Stimulated activated CD4-positive, alpha-beta T cell treated with anti-CD3 and anti-CD28 coated beads, Interleukin-15, amount 100 ng/mL, for 1 hour (primary cell): ENCODE measurements at regions not wholly inside any gene's neighbourhood (a gene's known extent, or its start where the extent isn't known, plus 50 kb on each side); places are given as distances from the start of the nearest gene placed in this dataset.

ENCODE experiments used
- DNase-seq, 2 donors: peaks; one replicate each; pipeline ENCODE4 v3.0.0-alpha.2; 2020; ENCODE audit warnings: low read depth in 1 of 2, low spot score in 1 of 2

GRCh38 chr2:105573490-105573889 lies 171.2 kb upstream of the NCK2 start:
- DNase-seq = no peak

GRCh38 chr2:105571445-105571987 lies 172.7 kb upstream of the FHL2 start:
- DNase-seq = no peak

GRCh38 chr2:105570757-105571156 lies 171.9 kb upstream of the FHL2 start:
- no peak for DNase-seq

GRCh38 chr2:105570326-105570725 lies 171.5 kb upstream of the FHL2 start:
- no peak for DNase-seq

- DNase-seq = no peak
Observed at GRCh38 chr2:105569606-105570005, 170.8 kb upstream of the FHL2 start.

- no peak for DNase-seq
Observed at GRCh38 chr2:105567996-105568494, 169.2 kb upstream of the FHL2 start.

GRCh38 chr2:105563000-105563719 lies 164.3 kb upstream of the FHL2 start:
- no peak for DNase-seq

GRCh38 chr2:105561401-105561800 lies 162.6 kb upstream of the FHL2 start:
- DNase-seq = no peak

GRCh38 chr2:105560157-105560556 lies 161.3 kb upstream of the FHL2 start:
- DNase-seq = no peak

- no peak for DNase-seq
Observed at GRCh38 chr2:105557021-105557920, 158.4 kb upstream of the FHL2 start.

- DNase-seq = no peak
Observed at GRCh38 chr2:105556366-105556765, 157.5 kb upstream of the FHL2 start.

GRCh38 chr2:105554235-105554634 lies 155.4 kb upstream of the FHL2 start:
- DNase-seq = no peak

GRCh38 chr2:105553538-105554196 lies 154.8 kb upstream of the FHL2 start:
- no peak for DNase-seq

- DNase-seq = no peak
Observed at GRCh38 chr2:105546628-105546974, 147.8 kb upstream of the FHL2 start.

GRCh38 chr2:105545730-105546627 lies 147.1 kb upstream of the FHL2 start:
- peak; percentile 28 to 44 for DNase-seq

GRCh38 chr2:105544591-105545377 lies 145.9 kb upstream of the FHL2 start:
- DNase-seq = no peak

GRCh38 chr2:105541189-105542050 lies 142.6 kb upstream of the FHL2 start:
- no peak for DNase-seq

GRCh38 chr2:105540642-105541041 lies 141.8 kb upstream of the FHL2 start:
- DNase-seq = no peak

- DNase-seq = no peak
Observed at GRCh38 chr2:105539331-105539730, 140.5 kb upstream of the FHL2 start.
